Uterus (tissue), 3 donors: ENCODE measurements at regions not wholly inside any gene's neighbourhood (a gene's known extent, or its start where the extent isn't known, plus 50 kb on each side); places are given as distances from the start of the nearest gene placed in this dataset.

Experiments
- DNase-seq, 2 donors: peaks; one replicate each; pipeline ENCODE4 v3.0.0-alpha.2; 2019 to 2020
- H3K27ac ChIP-seq, 2 donors: fragments of 200-600 bp; sonication (generic); 1 replicate in 1 of 2; 2 replicates in 1 of 2; pipeline ENCODE4 v1.5.1; 2016 to 2018
- H3K27me3 ChIP-seq, 2 donors: fragments of 200-600 bp; sonication (generic); one replicate each; pipeline ENCODE4 v1.5.1; 2018 to 2019; ENCODE audit warnings: control low read depth in 1 of 2
- H3K36me3 ChIP-seq, 2 donors: fragments of 200-600 bp; sonication (generic); one replicate each; pipeline ENCODE4 v1.5.1; 2019; ENCODE audit warnings: control low read depth in 1 of 2
- H3K4me1 ChIP-seq, 2 donors: fragments of 200-600 bp; sonication (generic); one replicate each; pipeline ENCODE4 v1.5.1; 2018 to 2019; ENCODE audit warnings: control low read depth in 1 of 2
- H3K4me3 ChIP-seq, 2 donors: fragments of 200-600 bp; sonication (generic); 1 replicate in 1 of 2; 2 replicates in 1 of 2; pipeline ENCODE4 v1.5.1; 2018 to 2019; ENCODE audit warnings: mild to moderate bottlenecking in 1 of 2
- H3K9me3 ChIP-seq, 2 donors: fragments of 200-600 bp; sonication (generic); one replicate each; pipeline ENCODE4 v1.5.1; 2019; ENCODE audit warnings: control low read depth in 1 of 2
- CTCF ChIP-seq, 4 experiments: fragments of 200-600 bp in 2 of 4; fragments of 450-650 bp in 2 of 4; sonication (generic) in 2 of 4; IDR thresholded peaks; one replicate each; pipeline ENCODE4 v1.5.1; 2016 to 2019; ENCODE audit warnings: antibody characterized with exemption in 4 of 4, mild to moderate bottlenecking in 2 of 4, moderate library complexity in 1 of 4
- POLR2A ChIP-seq, 2 donors: fragments of 450-650 bp; IDR thresholded peaks; one replicate each; pipeline ENCODE4 v1.6.1; 2016; ENCODE audit warnings: antibody characterized with exemption in 2 of 2, mild to moderate bottlenecking in 1 of 2, moderate library complexity in 1 of 2
- intact Hi-C: fragments of 100-400 bp; cut with DNase I; formaldehyde crosslinking; loops from one replicate; pipeline ENCODE4 v1.15.1; 2023; ENCODE audit warnings: low total_unique reads
- donor health status: DM: yes; HTN: yes; CAD: no.

- DNase-seq: no peak
- TF ChIP-seq CTCF (IDR thresholded peaks at IDR 0.05) (no peak), POLR2A (IDR thresholded peaks at IDR 0.05) (no peak)
- intact Hi-C loops: no loop called here
Measured at GRCh38 chr10:59454171-59454919, 92.0 kb upstream of the FAM13C start.

DNA sequence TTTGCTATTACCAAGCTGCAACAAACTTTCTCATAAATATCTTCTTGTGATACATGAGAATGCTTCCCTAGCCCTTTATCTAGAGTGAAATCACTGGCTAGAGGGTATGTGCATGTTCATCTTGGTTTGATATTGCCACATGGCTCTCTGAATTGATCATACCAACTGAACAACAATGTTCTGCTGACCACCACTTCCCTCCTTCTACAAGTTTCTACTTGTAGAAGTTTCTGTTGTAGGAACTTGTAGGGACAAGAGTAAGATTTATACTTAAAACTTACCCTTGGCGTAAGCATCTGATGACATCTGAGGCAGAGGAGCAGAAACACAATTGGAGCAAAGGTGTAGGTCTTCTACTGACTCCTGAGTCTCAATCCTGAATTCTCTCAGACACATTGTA lies 86.3 kb upstream of the FAM13C start:
- no peak for DNase-seq
- Histone ChIP-seq H3K9me3 (no peaks in the 10 kb centered on the region), H3K4me3 (no peak overlapping the region), H3K36me3 (no peaks in the 10 kb centered on the region), H3K27me3 (no peaks in the 10 kb centered on the region), H3K27ac (no peak overlapping the region), H3K4me1 (no peaks in the 10 kb centered on the region)
- intact Hi-C loops: no loop called here
- TF ChIP-seq CTCF (IDR thresholded peaks at IDR 0.05): no peak
- TF ChIP-seq POLR2A (IDR thresholded peaks at IDR 0.05): no peak

More at GRCh38 chr10:59454171-59454919, 92.0 kb upstream of the FAM13C start:
- Histone ChIP-seq H3K27me3 (no peaks in the 10 kb centered on the region), H3K36me3 (no peaks in the 10 kb centered on the region), H3K4me1 (no peaks in the 10 kb centered on the region), H3K4me3 (no peak overlapping the region), H3K9me3 (no peaks in the 10 kb centered on the region), H3K27ac (no peak overlapping the region)

- H3K4me3 ChIP-seq: no peak overlapping the region
- no peaks in the 10 kb centered on the region for H3K27me3 ChIP-seq
- no peaks in the 10 kb centered on the region for H3K9me3 ChIP-seq
- H3K27ac ChIP-seq: no peak overlapping the region
- intact Hi-C loops: no loop called here
- no peaks in the 10 kb centered on the region for H3K4me1 ChIP-seq
- DNase-seq: no peak
- TF ChIP-seq POLR2A (IDR thresholded peaks at IDR 0.05) (no peak), CTCF (IDR thresholded peaks at IDR 0.05) (no peak)
- no peaks in the 10 kb centered on the region for H3K36me3 ChIP-seq
Measured at GRCh38 chr10:59435707-59436106, 73.4 kb upstream of the FAM13C start.

GRCh38 chr10:59434463-59435321 lies 72.3 kb upstream of the FAM13C start:
- no peaks in the 10 kb centered on the region for H3K27me3 ChIP-seq
- DNase-seq: no peak

More at GRCh38 chr10:59434463-59435321, 72.3 kb upstream of the FAM13C start:
- H3K9me3 ChIP-seq: no peaks in the 10 kb centered on the region
- TF ChIP-seq POLR2A (IDR thresholded peaks at IDR 0.05) (no peak), CTCF (IDR thresholded peaks at IDR 0.05) (no peak)
- H3K4me1 ChIP-seq: no peaks in the 10 kb centered on the region
- H3K4me3 ChIP-seq: no peak overlapping the region
- H3K27ac ChIP-seq: no peak overlapping the region
- intact Hi-C loops: no loop called here
- no peaks in the 10 kb centered on the region for H3K36me3 ChIP-seq
